Caco-2 (cell line): ENCODE measurements at regions not wholly inside any gene's neighbourhood (a gene's known extent, or its start where the extent isn't known, plus 50 kb on each side); places are given as distances from the start of the nearest gene placed in this dataset.

Source experiments
- BruUV-seq: library from RNA; stranded (reverse); fragments of 400-500 nt; replicated peaks from 2 replicates; lab custom pipeline; 2021; lab: Mats Ljungman, UMichigan
- CTCF ChIA-PET: fragments of 300-600 bp; sonication (Branson Sonifier 250); formaldehyde crosslinking; loops from one replicate; lab custom pipeline; 2022; ENCODE audit warnings: antibody characterized with exemption; lab: Charles Lee
- POLR2A ChIA-PET: fragments of 300-600 bp; sonication (Branson Sonifier 250); formaldehyde crosslinking; loops from one replicate; lab custom pipeline; 2022; ENCODE audit warnings: antibody characterized with exemption; lab: Charles Lee
- DNase-seq, 2 experiments: peaks; one replicate each; pipeline versions ENCODE4 v3.0.0 to v3.0.0-alpha.2; 2020 to 2022
- H3K27me3 ChIP-seq: replicated peaks from 2 replicates; pipeline ENCODE4 v1.6.0; 2011; ENCODE audit warnings: low read length; ENCODE audit not compliant: control insufficient read depth, insufficient read depth
- H3K36me3 ChIP-seq: 2 replicates; pipeline ENCODE4 v1.5.1; 2011; ENCODE audit warnings: low read length; ENCODE audit not compliant: control insufficient read depth, insufficient read depth
- H3K4me1 ChIP-seq: fragments of 250-450 bp; sonication (Bioruptor Pico); 2 replicates; pipeline ENCODE4 v1.5.1; 2020; ENCODE audit warnings: mild to moderate bottlenecking
- H3K4me3 ChIP-seq: 2 replicates; pipeline ENCODE4 v1.5.1; 2011; ENCODE audit warnings: low read depth, mild to moderate bottlenecking, control low read depth, low read length
- H3K9me3 ChIP-seq: fragments of 250-450 bp; sonication (Bioruptor Pico); 2 replicates; pipeline ENCODE4 v1.5.1; 2020; ENCODE audit warnings: mild to moderate bottlenecking, moderate library complexity
- H3K27ac Mint-ChIP-seq: one replicate; pipeline ENCODE4 v1.8.0; 2022; ENCODE audit warnings: mixed read lengths; ENCODE audit not compliant: unreplicated experiment
- H3K27me3 Mint-ChIP-seq: one replicate; pipeline ENCODE4 v1.8.0; 2022; ENCODE audit warnings: mixed read lengths; ENCODE audit not compliant: insufficient read depth, unreplicated experiment
- H3K36me3 Mint-ChIP-seq: one replicate; pipeline ENCODE4 v1.8.0; 2022; ENCODE audit warnings: mild to moderate bottlenecking, mixed read lengths; ENCODE audit not compliant: insufficient read depth, unreplicated experiment
- H3K4me1 Mint-ChIP-seq: one replicate; pipeline ENCODE4 v1.8.0; 2022; ENCODE audit warnings: low read depth, mixed read lengths; ENCODE audit not compliant: unreplicated experiment
- H3K4me3 Mint-ChIP-seq: one replicate; pipeline ENCODE4 v1.8.0; 2022; ENCODE audit warnings: mild to moderate bottlenecking, moderate library complexity, mixed read lengths; ENCODE audit not compliant: unreplicated experiment
- H3K9me3 Mint-ChIP-seq: one replicate; pipeline ENCODE4 v1.8.0; 2022; ENCODE audit warnings: mixed read lengths; ENCODE audit not compliant: unreplicated experiment
- CTCF ChIP-seq, 2 experiments: fragments of 200-600 bp in 1 of 2; IDR thresholded peaks; 1 replicate in 1 of 2; 2 replicates in 1 of 2; pipeline versions ENCODE4 v1.5.1 to v1.8.0; 2011 to 2022; ENCODE audit warnings: antibody characterized with exemption in 1 of 2, control low read depth in 1 of 2, inconsistent platforms in 1 of 2, low read depth in 1 of 2, low read length in 1 of 2, mild to moderate bottlenecking in 1 of 2, moderate library complexity in 1 of 2; ENCODE audit not compliant: insufficient read depth in 1 of 2, severe bottlenecking in 1 of 2, unreplicated experiment in 1 of 2
- intact Hi-C: fragments of 100-400 bp; cut with micrococcal nuclease; formaldehyde crosslinking; loops from one replicate; pipeline ENCODE4 v1.10.0; 2022; ENCODE audit not compliant: unreplicated experiment

GRCh38 chr16:73732143-73732542 lies 564.5 kb upstream of the PSMD7 start:
- no peaks in the 10 kb centered on the region for H3K9me3 ChIP-seq
- Mint-ChIP-seq H3K9me3 (no peaks in the 10 kb centered on the region), H3K36me3 (no peaks in the 10 kb centered on the region), H3K27me3 (peaks cover 13% of the 10 kb centered on the region), H3K27ac (no peak overlapping the region), H3K4me3 (no peak overlapping the region), H3K4me1 (no peaks in the 10 kb centered on the region)
- no peaks in the 10 kb centered on the region for H3K36me3 ChIP-seq
- intact Hi-C loops = no loop called here
- CTCF ChIA-PET = no interaction called here
- BruUV-seq = no TSS peak
- no peak for TF ChIP-seq CTCF (IDR thresholded peaks at IDR 0.05; ENCODE audit: insufficient read depth in 1 of 2, low read depth in 1 of 2, low read length in 1 of 2, severe bottlenecking in 1 of 2, unreplicated experiment in 1 of 2)
- DNase-seq = no peak
- POLR2A ChIA-PET = interaction anchor here (0.5 kb wide), 1 partner anchor 8 kb away, joined by 3 read pairs; no protein-coding TSS in a partner anchor
- H3K27me3 ChIP-seq = no peaks in the 10 kb centered on the region
- H3K4me1 ChIP-seq = no peaks in the 10 kb centered on the region
- no peak overlapping the region for H3K4me3 ChIP-seq

- Mint-ChIP-seq H3K27ac (no peak overlapping the region), H3K4me1 (no peaks in the 10 kb centered on the region), H3K36me3 (no peaks in the 10 kb centered on the region), H3K4me3 (no peak overlapping the region), H3K9me3 (no peaks in the 10 kb centered on the region), H3K27me3 (peaks cover 8% of the 10 kb centered on the region)
- no peak for TF ChIP-seq CTCF (IDR thresholded peaks at IDR 0.05; ENCODE audit: insufficient read depth in 1 of 2, low read depth in 1 of 2, low read length in 1 of 2, severe bottlenecking in 1 of 2, unreplicated experiment in 1 of 2)
- H3K9me3 ChIP-seq = no peaks in the 10 kb centered on the region
- H3K4me3 ChIP-seq = no peak overlapping the region
- CTCF ChIA-PET = no interaction called here
- H3K36me3 ChIP-seq = no peaks in the 10 kb centered on the region
- no peaks in the 10 kb centered on the region for H3K27me3 ChIP-seq
- intact Hi-C loops = no loop called here
- no peaks in the 10 kb centered on the region for H3K4me1 ChIP-seq
- POLR2A ChIA-PET = no interaction called here
- no TSS peak for BruUV-seq
- DNase-seq = no peak
Observed at GRCh38 chr16:73730481-73731090, 566.0 kb upstream of the PSMD7 start.

GRCh38 chr16:73725156-73725555 lies 571.5 kb upstream of the PSMD7 start:
- CTCF ChIA-PET = no interaction called here
- Histone ChIP-seq H3K27me3 (no peaks in the 10 kb centered on the region), H3K4me1 (no peaks in the 10 kb centered on the region), H3K4me3 (no peak overlapping the region), H3K36me3 (no peaks in the 10 kb centered on the region), H3K9me3 (no peaks in the 10 kb centered on the region)
- BruUV-seq = no TSS peak
- Mint-ChIP-seq H3K4me3 (no peak overlapping the region), H3K4me1 (no peaks in the 10 kb centered on the region), H3K36me3 (no peaks in the 10 kb centered on the region), H3K27me3 (peaks cover 15% of the 10 kb centered on the region), H3K27ac (no peak overlapping the region), H3K9me3 (no peaks in the 10 kb centered on the region)
- intact Hi-C loops = no loop called here
- POLR2A ChIA-PET = no interaction called here
- no peak for TF ChIP-seq CTCF (IDR thresholded peaks at IDR 0.05; ENCODE audit: insufficient read depth in 1 of 2, low read depth in 1 of 2, low read length in 1 of 2, severe bottlenecking in 1 of 2, unreplicated experiment in 1 of 2)
- DNase-seq = no peak
